ENCODE measurements at regions not wholly inside any gene's neighbourhood (a gene's known extent, or its start where the extent isn't known, plus 50 kb on each side); places are given as distances from the start of the nearest gene placed in this dataset.
"Not testable (repeated sequence)": the region's sequence is repeated elsewhere in the genome, so short reads cannot be mapped to it uniquely, and the experiment has no call there.

DNA sequence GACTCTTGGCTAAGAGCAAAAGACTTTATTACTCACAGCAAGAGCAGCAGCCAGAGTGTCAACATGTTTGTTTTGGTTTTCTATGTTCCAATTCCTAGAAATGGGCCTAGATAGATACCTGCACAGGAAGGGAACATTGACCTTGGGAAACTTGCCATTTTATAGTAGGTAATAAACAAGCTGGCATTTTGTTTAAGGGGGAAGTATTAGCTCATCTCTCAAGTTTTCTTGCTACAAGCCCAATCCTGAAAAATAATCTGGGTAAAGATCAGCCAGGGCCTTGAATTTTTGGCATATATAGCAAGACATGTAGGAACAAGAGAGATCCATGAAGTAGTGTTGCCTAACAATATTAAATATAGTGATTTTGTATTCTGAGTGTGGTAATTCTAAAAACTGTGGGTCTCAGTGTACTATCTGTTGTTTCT lies 51.4 kb upstream of the RGL1 start:
- DNase-seq (ENCODE audit: low read depth in 3 of 3, low spot score in 2 of 3), result no peak

DNA sequence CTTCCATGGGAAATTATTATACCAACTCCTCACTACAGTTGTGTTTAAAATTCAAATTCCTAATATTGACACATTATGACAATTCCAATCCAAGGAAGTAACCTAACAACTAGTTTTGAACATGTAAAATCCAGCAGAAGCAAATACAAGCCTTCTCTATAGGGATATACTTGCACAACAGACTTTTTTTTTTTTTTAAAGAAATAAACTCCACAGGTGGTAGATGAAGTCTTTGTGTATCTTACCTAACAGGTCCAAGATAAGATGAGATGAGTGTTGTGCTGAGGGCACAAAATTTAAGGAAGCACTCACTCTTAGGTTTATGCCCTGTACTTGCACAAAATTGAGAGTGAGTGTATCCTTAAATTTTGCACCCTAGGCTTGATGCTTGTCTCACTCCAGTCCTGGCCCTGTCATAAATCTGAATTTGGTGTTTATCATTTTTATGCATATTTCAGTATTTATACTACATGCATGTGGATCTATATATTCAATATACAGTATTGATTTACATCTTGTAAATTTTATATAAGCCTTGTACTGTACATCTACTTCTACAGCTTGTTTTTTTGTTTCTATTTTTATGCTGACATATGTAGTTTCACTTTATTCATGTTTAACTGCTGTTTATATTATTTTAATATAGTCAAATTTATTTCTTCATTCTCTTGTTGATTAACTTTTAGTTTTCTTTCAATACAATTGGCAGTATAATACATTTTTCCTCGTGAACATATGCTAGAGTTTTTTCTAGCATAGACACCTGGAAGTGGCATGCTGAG lies 60.6 kb upstream of the RGL1 start:
- DNase-seq (ENCODE audit: low read depth in 3 of 3, low spot score in 2 of 3), result no peak

DNA sequence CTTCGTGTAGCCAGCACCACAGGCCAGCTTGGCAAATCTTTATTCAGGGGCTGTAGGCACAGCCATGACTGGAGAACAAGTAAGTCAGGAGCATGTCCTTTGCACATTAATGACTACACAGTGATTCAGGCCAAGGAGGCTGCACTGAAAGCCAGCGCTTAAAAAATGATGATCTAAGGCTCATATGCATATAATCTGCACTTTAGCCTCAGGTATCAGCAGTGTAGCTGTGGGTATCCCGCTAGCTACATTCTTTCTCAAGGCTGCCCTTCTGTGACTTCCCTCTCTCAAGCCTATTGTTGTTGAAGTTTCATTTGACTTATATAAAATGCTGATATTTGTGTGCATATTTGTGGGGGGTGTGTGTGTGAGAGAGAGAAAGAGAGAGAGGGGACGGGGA lies 62.6 kb upstream of the RGL1 start:
- no peak for DNase-seq (ENCODE audit: low read depth in 3 of 3, low spot score in 2 of 3)

DNA sequence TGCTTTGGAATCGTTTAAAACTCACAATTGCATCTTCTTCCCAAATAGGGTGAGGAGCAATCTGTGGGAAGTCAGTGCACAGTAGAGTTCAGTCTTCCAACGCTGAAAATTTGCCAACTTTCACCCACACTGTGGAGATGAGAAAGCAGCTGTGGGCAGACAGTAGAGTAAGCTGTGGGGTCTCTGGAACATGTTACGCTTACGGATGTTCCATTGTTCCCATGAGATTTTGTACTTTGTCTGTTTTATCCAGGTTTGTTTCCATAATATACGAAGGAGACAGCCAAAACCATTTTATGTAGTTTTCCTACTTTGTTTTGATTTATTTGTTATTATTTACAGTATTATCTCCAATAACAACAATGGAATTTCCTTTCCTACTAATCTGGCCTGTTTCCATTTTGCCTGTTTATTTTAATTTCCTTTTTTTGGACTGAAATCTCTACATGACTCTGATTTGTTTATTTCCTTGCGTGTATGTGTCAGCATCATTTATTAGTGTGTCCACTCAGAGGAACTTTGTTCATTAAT lies 65.1 kb upstream of the RGL1 start:
- DNase-seq (ENCODE audit: low read depth in 3 of 3, low spot score in 2 of 3), result peak in 1 of 3 donors; percentile 54

DNA sequence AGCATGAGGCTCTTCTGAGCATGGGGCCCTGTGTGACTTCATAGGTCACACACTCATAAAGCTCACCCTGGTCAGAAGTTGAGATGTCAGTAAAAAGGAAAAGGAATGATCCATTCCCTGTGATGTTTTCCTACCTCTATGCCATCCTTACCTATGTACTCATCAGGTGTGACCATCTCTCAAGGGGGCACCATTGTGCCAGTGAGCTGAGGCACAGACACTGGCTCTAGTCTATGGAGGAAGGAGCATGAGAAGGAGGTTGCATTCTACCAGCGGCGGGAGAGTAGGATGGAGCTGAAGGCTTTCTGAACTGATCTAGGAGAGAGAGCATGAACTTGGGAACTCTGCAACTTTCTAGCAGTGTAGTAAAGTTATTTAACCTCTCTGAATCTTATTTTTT lies 65.8 kb upstream of the RGL1 start:
- no peak for DNase-seq (ENCODE audit: low read depth in 3 of 3, low spot score in 2 of 3)

DNA sequence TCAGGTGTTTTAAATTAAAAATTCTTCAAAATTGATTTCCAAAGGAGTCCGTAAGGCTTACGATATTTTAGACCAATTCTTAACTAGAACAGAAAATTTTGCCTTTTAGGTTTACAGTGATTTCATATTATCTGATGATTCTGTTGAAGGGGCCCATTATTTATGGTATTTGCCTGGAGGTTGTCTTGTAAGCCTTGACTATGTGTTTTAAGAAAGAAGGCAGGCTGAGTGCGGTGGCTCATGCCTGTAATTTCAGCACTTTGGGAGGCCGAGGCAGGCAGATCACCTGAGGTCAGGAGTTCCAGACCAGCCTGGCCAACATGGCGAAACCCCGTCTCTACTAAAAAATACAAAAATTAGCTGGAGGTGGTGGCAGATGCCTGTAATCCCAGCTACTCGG lies 67.0 kb upstream of the RGL1 start:
- not testable (repeated sequence) for DNase-seq (ENCODE audit: low read depth in 3 of 3, low spot score in 2 of 3)

DNA sequence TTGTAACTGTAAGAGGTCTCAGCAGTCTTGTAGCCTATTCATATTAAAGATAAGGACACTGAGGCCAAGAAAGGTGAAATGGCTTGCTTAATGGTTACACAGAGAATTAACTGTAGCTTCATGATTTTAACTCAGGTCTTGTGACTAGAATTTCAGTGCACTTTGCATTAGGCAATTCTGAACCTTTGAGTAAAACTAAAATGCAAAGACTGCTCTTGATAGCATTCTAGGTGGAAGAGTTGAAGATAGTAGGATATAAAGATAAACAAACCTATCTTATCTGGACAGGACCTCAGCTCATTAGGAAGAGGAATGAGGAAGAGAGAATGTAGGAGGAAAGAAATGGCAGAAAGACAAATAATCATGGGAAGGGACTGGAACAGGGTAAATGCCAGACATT lies 68.6 kb upstream of the RGL1 start:
- no peak for DNase-seq (ENCODE audit: low read depth in 3 of 3, low spot score in 2 of 3)

DNA sequence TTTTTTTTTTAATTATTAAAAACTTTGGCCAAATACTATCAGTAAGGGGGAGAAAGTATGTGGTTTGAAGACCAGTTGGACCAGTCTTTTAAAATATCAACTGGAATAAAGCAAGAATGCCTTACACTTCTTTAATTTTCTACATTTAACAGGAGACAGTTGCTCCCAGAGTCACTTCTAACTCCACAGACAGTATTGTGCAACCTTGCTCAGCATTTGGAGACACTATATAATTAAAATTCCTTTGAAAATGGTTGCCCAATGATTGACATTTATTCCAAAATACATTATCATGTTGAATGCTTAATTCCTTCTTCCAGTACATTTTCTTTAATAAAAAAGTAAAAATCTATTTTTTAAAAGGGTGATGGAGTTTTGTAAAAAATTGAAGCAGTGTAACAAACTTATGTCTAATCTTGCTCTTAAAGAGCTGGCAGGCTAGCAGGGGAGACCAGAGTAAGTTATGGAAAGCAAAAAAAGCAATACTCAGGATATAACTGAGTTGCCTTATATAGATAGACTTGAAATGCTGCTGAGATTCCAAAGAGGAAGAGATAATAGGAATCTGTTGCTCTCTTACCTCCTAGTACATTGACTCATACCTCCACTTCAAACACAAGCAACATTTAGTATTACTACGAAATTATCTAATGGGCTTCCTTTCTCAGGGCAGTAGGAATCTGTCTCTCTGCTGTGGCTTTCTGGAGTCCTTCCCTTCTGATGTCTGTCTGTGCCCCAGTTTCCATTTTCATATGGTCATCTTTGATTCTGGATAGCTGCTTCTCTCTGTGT lies 69.7 kb upstream of the RGL1 start:
- no peak for DNase-seq (ENCODE audit: low read depth in 3 of 3, low spot score in 2 of 3)

DNA sequence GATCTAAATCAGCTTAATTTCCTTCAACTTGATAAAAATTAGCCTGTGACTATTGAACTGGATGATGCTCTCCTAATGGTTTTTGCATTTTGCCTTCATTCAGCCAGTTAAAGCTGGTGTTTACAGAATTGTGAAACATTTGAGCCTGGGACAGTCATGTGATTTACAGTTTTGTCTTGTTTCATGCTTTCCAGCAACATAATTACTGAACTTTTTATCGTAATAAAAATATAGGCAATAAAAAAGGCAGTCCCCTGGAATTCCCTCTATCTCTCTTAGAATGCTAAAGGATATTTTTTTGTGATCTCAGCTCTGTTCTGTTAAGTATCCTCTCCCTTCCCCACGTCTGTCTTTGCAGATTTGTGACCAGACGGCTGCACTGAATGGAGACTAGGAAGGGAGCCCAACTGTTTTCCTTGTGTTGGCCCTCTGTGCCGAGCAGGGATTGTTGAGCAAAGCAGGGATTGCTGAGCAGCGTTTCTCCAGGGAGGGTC lies 70.3 kb upstream of the RGL1 start:
- peak in 1 of 3 donors; percentile 59 for DNase-seq (ENCODE audit: low read depth in 3 of 3, low spot score in 2 of 3)

DNA sequence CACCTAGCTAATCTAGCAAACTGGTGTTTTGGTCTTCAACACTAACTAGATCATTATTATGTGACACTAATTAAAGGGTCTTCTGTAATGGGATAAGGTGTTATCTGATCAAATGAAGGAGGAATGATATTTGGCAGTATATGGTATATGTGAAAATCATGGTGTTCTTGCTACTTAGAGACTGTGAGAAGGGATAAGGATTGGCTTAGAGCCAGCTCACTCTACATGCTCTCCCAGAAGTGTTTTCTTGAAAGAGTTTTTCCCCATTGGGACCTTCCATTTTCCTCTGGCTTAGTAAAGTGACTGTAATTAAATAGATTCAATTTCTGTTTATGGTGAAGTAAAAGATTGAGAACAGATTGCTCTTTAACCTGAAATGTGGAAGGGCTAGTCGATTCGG lies 71.2 kb upstream of the RGL1 start:
- no peak for DNase-seq (ENCODE audit: low read depth in 3 of 3, low spot score in 2 of 3)

DNA sequence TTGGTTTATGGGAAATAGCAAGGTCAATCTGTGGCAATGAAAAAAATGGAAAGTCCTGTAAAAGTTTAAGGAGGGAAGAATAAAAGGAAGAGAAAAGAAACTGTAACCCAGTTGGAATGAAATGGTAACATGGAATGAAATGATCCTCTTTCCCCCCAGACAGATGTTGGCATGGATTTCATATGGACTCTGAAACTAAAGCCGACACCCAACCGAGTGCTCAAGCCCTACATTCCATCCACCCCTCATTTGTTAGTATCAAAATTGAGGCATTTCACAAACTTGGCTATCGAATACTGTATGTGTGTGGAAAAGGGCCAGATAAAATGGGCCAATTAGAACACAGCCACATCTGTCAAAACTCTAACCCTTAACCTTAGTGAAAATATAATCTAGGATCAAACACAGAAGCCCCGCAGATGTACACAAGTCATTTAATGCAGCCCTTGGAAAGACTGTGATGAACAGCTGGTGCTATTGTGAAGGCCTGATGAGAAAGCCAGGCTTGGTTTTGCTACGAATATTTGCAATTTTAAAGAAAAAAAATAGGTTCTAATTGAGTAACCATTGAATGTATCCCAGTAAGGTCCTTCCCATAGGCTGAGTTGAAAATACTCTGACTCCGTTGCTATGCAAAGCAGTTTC lies 72.6 kb upstream of the RGL1 start:
- no peak for DNase-seq (ENCODE audit: low read depth in 3 of 3, low spot score in 2 of 3)

DNA sequence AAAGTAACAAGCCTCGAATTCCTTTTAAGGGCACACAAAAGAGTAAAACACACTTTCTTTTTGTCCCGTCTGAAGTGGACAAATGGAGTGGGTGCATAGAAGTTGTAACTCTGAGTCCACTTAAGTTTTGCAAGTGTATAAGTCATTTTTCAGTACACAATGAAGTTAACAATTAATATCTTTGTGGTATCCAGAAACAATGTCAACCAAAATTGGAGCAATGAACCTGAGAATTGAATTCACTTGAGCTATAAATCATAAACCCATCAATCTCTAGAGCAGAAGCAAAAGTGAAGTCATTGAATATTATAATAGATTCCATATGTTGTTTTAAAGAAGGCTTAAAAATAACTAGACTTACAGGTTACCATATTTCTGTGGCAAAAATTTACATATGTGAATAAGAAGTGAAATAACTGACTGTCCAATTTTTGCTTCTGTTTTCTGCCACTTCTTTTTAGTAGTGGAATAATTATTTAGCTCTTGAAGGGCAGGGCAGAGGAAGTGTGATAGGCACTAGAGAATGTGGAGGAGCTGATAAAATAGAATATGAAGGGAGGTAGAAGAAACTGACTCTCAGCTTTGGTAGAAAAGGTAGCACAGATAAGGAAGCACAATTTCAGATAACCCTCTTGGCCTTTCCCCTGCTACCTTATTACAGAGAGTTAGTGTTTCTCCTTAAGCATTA lies 73.9 kb upstream of the RGL1 start:
- no peak for DNase-seq (ENCODE audit: low read depth in 3 of 3, low spot score in 2 of 3)

DNA sequence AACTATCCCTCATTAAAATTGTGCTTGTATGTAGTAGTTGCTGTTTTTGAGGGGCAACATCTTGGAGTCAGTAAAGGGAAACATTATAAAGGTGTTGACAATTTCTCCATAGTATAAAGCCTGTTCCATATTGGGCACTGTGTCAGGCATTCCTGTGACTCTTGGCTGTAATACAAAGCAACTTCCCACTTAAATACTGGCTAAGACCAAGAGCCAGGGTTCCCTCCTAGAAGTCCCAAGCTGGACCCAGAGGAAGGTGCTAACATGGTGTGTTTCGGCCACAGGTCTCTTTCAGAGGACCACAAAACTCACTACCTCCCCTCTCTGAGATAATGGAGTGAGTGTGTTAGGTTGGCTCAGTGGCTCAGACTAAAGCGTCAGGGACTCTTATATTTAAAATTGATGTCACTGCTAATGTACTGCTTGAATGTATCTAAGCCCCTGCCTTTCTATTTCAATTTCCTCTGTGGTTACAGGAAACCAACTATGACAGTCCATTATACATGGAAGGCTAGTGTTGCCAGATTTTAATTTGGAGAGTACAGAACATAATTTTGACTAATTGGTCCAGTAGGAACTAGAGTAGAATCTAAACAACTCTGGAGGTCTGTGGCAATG lies 74.7 kb upstream of the RGL1 start:
- DNase-seq (ENCODE audit: low read depth in 3 of 3, low spot score in 2 of 3), result no peak

DNA sequence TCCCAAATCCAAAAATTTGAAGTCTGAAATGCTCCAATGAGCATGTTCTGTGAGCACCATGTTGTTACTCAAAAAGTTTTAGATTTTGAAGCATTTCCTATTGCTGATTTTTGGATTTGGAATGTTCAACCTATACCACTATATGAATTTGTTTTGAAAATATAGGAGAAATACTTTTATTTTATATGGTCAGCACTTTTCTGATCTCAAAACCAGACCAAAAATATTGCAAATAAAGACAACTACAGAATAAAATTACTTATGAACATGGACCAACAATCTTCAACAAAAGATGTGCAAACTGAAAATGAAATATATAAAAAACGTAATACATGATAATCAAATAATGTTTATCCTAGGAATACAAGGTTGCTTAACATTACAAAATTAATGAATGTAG lies 73.7 kb upstream of the APOBEC4 start:
- no peak for DNase-seq (ENCODE audit: low read depth in 3 of 3, low spot score in 2 of 3)

DNA sequence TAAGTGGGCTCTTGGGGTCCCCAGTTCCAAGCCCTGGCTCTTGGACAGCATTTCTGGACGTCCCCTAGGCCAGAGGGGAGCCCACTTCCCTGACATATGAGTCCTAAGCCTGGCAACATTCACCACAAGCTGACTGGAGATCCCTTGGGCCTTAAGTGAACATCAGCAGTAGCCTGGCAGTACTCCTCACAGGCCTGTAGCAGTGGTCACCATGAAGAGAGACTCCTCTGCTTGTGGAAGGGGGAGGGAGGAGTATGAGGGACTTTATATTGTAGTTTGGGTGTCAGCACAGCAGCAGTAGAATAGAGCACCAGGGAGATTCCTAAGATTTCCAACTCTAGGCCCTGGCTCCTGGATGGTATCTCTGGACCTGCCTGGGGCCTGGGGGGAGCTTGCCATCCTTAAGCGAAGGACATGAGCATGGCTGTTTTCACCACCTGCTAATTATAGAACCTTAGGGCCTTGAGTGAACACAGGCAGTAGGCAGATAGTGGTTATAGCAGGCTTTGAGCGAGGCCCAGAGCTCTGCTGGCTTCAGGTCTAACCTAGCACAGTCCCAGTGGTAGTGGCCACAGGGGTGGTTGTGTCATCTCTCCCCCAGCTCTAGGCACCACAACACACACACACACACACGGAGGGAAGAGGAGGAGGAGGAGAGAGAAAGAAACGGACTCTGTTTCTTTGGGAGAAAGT lies 71.4 kb upstream of the APOBEC4 start:
- DNase-seq (ENCODE audit: low read depth in 3 of 3, low spot score in 2 of 3), result no peak

DNA sequence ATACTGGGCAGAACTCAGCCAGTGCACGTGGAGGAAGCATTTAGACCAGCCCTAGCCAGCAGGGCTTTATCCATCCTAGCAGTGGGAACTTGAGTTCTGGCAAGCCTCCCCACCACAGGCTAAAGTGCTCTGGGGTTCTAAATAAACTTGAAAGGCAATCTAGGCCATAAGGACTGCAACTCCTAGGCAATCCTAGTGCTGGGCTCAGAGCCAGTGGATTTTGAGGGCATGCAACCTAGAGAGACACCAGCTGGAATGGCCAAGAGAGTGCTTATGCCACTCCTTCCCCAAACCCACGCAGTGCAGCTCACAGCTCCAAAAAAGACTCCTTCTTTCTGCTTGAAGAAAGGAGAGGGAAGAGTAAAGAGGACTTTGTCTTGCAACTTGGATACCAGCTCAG lies 70.5 kb upstream of the APOBEC4 start:
- DNase-seq (ENCODE audit: low read depth in 3 of 3, low spot score in 2 of 3), result no peak

DNA sequence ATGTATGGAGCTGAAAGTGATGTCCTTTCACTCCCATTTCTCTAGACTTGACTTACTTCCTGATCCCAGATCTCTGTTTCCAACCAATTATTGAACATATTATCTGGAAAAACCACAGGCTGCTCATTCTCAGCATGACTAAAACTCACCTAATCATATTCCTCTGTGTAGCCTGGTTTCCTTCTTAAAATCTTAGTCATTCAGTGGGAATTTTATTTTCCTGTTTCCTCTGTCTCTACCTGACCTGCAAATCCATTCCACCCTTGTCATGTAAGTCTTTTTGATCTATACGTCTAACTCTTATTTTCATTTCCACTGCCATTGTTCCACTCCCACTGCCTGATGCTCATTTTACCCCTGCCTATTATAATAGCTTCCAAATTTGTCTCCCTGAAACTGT lies 67.9 kb upstream of the APOBEC4 start:
- DNase-seq (ENCODE audit: low read depth in 3 of 3, low spot score in 2 of 3), result no peak

DNA sequence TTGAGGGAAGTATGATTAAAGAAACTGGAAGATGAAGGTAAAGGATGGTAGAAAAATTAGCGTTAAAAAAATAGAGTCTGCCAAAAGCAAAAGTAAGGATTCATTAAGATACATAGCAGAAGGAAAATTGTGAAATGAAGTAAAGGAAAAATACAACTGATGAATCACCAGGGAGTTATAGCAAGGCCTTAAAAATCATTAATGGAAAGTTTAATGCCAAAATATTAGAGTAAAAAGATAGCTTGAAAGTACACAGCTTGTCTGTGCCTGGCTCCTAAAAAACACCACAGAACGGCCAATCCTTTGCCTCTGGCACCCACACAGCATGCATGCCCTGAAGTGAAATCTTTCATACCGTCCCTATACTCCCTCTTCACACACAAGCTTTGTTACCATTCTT lies 66.9 kb upstream of the APOBEC4 start:
- DNase-seq (ENCODE audit: low read depth in 3 of 3, low spot score in 2 of 3), result no peak

DNA sequence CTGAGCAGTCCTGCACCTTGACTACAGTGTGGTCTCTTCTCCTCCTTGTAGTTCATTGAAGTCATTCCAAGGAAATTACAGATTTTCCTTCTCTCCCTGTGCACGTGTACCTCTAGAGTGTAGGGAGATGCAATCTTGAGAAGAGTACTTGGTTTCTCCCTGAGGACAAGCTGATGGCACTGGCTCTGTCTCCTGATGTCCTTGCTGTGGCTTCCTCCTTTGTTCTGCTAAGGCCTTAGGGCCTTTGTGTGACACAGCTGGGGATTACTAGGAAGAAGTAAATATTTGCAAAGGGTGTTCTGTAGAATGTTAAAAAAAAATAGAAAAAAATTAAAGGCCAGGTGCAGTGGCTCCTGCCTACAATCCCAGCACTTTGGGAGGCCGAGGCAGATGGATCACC lies 66.2 kb upstream of the APOBEC4 start:
- DNase-seq (ENCODE audit: low read depth in 3 of 3, low spot score in 2 of 3), result no peak

DNA sequence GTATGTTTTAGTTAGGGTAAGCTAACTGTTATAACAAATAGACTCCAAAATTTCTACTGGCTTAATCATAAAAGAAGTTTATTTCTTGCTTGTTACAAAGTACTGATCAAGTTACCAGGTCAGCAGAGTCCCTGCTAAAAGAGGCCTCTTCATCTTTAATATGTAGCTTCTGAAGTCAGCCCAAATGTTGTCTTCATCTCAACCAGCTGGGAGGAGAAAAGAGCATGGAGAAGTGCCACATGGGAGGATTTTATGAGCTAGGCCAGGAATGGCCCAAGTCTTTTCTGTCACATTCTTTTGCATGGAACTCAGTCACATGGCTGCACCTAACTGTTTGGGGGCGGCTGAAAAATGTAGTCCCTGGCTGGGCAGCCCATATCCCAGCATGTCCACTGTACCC lies 63.2 kb upstream of the APOBEC4 start:
- no peak for DNase-seq (ENCODE audit: low read depth in 3 of 3, low spot score in 2 of 3)

Data from right renal cortex interstitium (tissue), 3 donors.